HG03469 (cell line): ENCODE measurements at regions not wholly inside any gene's neighbourhood (a gene's known extent, or its start where the extent isn't known, plus 50 kb on each side); places are given as distances from the start of the nearest gene placed in this dataset.
"Not testable (repeated sequence)": the region's sequence is repeated elsewhere in the genome, so short reads cannot be mapped to it uniquely, and the experiment has no call there.

Source experiments
- ATAC-seq: cut with Tn5 transposase; IDR thresholded peaks from one replicate; pipeline ENCODE4 v1.9.1; 2021; ENCODE audit warnings: mild to moderate bottlenecking, moderate library complexity, moderate number of reproducible peaks; ENCODE audit not compliant: unreplicated experiment

GRCh38 chr5:109580225-109580624 lies 109.5 kb upstream of the MAN2A1 start:
- ATAC-seq, result no peak

GRCh38 chr5:109575506-109575905 lies 114.2 kb upstream of the MAN2A1 start:
- no peak for ATAC-seq

- ATAC-seq, result no peak
Measured at GRCh38 chr5:109574985-109575384, 114.7 kb upstream of the MAN2A1 start.

- no peak for ATAC-seq
Measured at GRCh38 chr5:109573766-109574165, 116.0 kb upstream of the MAN2A1 start.

- no peak for ATAC-seq
Measured at GRCh38 chr5:109573256-109573655, 116.5 kb upstream of the MAN2A1 start.

- no peak for ATAC-seq
Measured at GRCh38 chr5:109571785-109572184, 117.9 kb upstream of the MAN2A1 start.

- no peak for ATAC-seq
Measured at GRCh38 chr5:109570362-109570874, 119.3 kb upstream of the MAN2A1 start.

GRCh38 chr5:109567374-109568044 lies 122.2 kb upstream of the MAN2A1 start:
- ATAC-seq, result no peak

GRCh38 chr5:109566361-109566760 lies 123.4 kb upstream of the MAN2A1 start:
- ATAC-seq, result no peak

GRCh38 chr5:109563739-109564138 lies 126.0 kb upstream of the MAN2A1 start:
- no peak for ATAC-seq

- no peak for ATAC-seq
Measured at GRCh38 chr5:109563189-109563588, 126.5 kb upstream of the MAN2A1 start.

- no peak for ATAC-seq
Measured at GRCh38 chr5:109562441-109562840, 127.3 kb upstream of the MAN2A1 start.

GRCh38 chr5:109561447-109561846 lies 128.3 kb upstream of the MAN2A1 start:
- no peak for ATAC-seq

- ATAC-seq, result no peak
Measured at GRCh38 chr5:109560554-109560953, 129.2 kb upstream of the MAN2A1 start.

- ATAC-seq, result no peak
Measured at GRCh38 chr5:109558952-109559351, 130.8 kb upstream of the MAN2A1 start.

GRCh38 chr5:109558364-109558763 lies 131.4 kb upstream of the MAN2A1 start:
- no peak for ATAC-seq

- ATAC-seq, result no peak
Measured at GRCh38 chr5:109553846-109554245, 135.9 kb upstream of the MAN2A1 start.

GRCh38 chr5:109551234-109551633 lies 138.5 kb upstream of the MAN2A1 start:
- not testable (repeated sequence) for ATAC-seq

GRCh38 chr5:109550077-109550476 lies 139.7 kb upstream of the MAN2A1 start:
- no peak for ATAC-seq

GRCh38 chr5:109546461-109546860 lies 136.7 kb upstream of the PJA2 start:
- no peak for ATAC-seq

- ATAC-seq, result not testable (repeated sequence)
Measured at GRCh38 chr5:109544873-109545272, 135.1 kb upstream of the PJA2 start.

GRCh38 chr5:109538692-109539091 lies 128.9 kb upstream of the PJA2 start:
- ATAC-seq, result not testable (repeated sequence)

- ATAC-seq, result not testable (repeated sequence)
Measured at GRCh38 chr5:109535090-109535489, 125.3 kb upstream of the PJA2 start.
